PFSK-1 (cell line): ENCODE measurements at regions not wholly inside any gene's neighbourhood (a gene's known extent, or its start where the extent isn't known, plus 50 kb on each side); places are given as distances from the start of the nearest gene placed in this dataset.

ENCODE experiments used
- POLR2AphosphoS5 ChIP-seq: IDR thresholded peaks from 2 replicates; pipeline ENCODE4 v1.6.1; 2012; ENCODE audit warnings: low read depth, mild to moderate bottlenecking, control low read depth, low read length, moderate library complexity
- REST ChIP-seq, 2 experiments: IDR thresholded peaks; 2 replicates each; pipeline versions ENCODE4 v1.6.1 to v1.8.0; 2011 to 2012; ENCODE audit warnings: low read depth in 2 of 2, low read length in 2 of 2, control low read depth in 1 of 2, inconsistent platforms in 1 of 2, mild to moderate bottlenecking in 1 of 2, moderate library complexity in 1 of 2; ENCODE audit not compliant: insufficient read depth in 1 of 2
- SIN3A ChIP-seq: IDR thresholded peaks from 2 replicates; pipeline ENCODE4 v1.6.1; 2012; ENCODE audit warnings: mild to moderate bottlenecking, low read length, moderate library complexity, borderline replicate concordance; ENCODE audit not compliant: insufficient read depth
- TAF1 ChIP-seq: IDR thresholded peaks from 2 replicates; pipeline ENCODE4 v1.6.1; 2012; ENCODE audit warnings: low read length, control low read depth, borderline replicate concordance; ENCODE audit not compliant: insufficient read depth

DNA sequence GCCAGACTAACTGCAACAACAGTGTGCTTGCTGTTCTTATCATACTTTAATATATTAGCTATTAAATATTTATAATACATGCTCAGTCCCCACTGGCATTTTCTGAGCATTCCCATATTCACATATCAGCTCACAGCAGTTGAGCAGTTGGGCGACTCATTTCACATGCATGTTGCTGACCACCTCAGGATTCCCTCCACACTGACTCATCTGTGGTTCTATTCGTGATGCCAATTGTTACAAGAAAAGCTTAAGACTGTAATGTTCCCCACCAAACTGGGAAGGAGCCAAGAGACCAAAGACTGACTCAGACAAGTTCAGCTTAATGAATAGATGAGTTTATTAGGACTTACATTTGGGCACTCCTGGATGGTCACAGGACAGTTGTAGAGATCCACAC, 100.3 kb upstream of the KIF2B start:
- TF ChIP-seq POLR2AphosphoS5 (no peak), SIN3A (no peak), REST (IDR thresholded peaks at IDR 0.05; ENCODE audit: insufficient read depth in 1 of 2, low read depth in 2 of 2, low read length in 2 of 2) (no peak), TAF1 (no peak)
